Left ventricle myocardium inferior (tissue), 1 donor: ENCODE measurements at regions not wholly inside any gene's neighbourhood (a gene's known extent, or its start where the extent isn't known, plus 50 kb on each side); places are given as distances from the start of the nearest gene placed in this dataset.

Experiments
- DNase-seq: peaks from one replicate; pipeline ENCODE4 v3.0.0-alpha.2; 2020
- H3K27ac ChIP-seq: fragments of 200-600 bp; replicated peaks from 2 replicates; pipeline ENCODE4 v1.8.0; 2021
- H3K27me3 ChIP-seq: fragments of 200-600 bp; 2 replicates; pipeline ENCODE4 v1.8.0; 2021; ENCODE audit warnings: low read depth
- H3K36me3 ChIP-seq: fragments of 200-600 bp; 2 replicates; pipeline ENCODE4 v1.8.0; 2021
- H3K4me1 ChIP-seq: fragments of 200-600 bp; 2 replicates; pipeline ENCODE4 v1.8.0; 2021
- H3K4me3 ChIP-seq: fragments of 200-600 bp; 2 replicates; pipeline ENCODE4 v1.8.0; 2021; ENCODE audit warnings: mild to moderate bottlenecking, moderate library complexity
- H3K9me3 ChIP-seq: fragments of 200-600 bp; replicated peaks from 2 replicates; pipeline ENCODE4 v1.8.0; 2021
- intact Hi-C: fragments of 100-400 bp; cut with micrococcal nuclease; formaldehyde crosslinking; loops from one replicate; pipeline ENCODE4 v1.11.0; 2022
- TF ChIP-seq, protein P1 (sequence below): fragments of 200-600 bp; IDR thresholded peaks from 2 replicates; pipeline ENCODE4 v1.8.0; 2021; ENCODE audit warnings: antibody characterized with exemption, mild to moderate bottlenecking, borderline replicate concordance
- donor health status: DM: no; HTN: yes; CAD: no; lungs with severe emphysema.

DNA sequence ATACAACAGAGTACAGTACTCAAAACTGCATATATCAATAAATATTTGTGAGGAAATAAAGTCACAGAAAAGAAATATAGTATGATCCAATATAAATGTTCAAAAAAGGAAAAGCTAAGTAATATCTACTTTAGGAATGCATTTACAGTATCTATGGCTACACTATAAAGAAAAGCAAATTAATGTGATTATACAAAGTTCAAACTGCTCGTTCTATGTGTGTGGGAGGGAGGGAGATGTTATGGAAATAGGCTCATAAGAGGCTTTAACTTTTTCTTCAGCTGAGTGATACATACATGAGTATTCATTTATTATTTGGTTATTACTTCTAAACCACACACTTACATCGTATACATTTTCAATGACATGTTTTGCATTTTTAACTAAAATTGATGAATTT lies 377.7 kb upstream of the AGTR1 start:
- Histone ChIP-seq H3K27me3 (no peaks in the 10 kb centered on the region), H3K4me1 (no peaks in the 10 kb centered on the region), H3K4me3 (no peak overlapping the region), H3K27ac (no peak overlapping the region), H3K36me3 (no peaks in the 10 kb centered on the region), H3K9me3 (peaks cover 9% of the 10 kb centered on the region)
- TF ChIP-seq, protein P1, sequence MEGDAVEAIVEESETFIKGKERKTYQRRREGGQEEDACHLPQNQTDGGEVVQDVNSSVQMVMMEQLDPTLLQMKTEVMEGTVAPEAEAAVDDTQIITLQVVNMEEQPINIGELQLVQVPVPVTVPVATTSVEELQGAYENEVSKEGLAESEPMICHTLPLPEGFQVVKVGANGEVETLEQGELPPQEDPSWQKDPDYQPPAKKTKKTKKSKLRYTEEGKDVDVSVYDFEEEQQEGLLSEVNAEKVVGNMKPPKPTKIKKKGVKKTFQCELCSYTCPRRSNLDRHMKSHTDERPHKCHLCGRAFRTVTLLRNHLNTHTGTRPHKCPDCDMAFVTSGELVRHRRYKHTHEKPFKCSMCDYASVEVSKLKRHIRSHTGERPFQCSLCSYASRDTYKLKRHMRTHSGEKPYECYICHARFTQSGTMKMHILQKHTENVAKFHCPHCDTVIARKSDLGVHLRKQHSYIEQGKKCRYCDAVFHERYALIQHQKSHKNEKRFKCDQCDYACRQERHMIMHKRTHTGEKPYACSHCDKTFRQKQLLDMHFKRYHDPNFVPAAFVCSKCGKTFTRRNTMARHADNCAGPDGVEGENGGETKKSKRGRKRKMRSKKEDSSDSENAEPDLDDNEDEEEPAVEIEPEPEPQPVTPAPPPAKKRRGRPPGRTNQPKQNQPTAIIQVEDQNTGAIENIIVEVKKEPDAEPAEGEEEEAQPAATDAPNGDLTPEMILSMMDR = no peak
- intact Hi-C loops = no loop called here
- DNase-seq = no peak

DNA sequence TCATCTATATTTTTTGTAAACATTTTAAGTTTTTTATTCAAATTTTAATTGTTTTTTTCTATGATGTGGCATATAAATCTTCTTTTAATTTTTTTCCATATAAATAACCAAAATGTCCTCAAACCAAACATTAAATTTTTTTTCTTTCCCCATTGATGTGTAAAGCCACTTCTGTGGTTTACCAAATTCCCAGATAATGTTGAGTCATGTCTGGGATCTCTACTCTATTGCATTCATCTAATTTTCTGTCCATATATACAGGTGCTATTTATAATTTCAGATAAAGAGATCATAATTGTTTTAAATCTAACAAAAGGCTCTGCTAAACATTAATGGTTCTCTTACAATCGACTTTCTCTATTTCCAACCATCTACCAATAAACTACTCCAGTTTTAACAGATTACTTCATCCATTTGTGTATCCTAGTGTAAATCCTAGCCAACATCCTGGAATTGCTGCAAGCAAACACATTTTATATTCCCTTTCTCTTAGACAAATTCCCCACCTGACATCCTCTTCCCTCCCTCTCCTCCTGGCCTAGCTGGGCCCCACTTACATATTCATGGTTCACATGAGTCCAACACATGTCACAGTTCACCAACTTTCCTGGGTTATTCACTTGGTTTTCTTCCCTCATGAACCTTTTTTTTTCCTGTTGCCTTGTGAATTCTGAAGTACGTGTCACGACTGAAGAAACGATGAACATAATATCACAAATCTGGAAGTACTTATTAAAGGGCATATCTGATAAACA lies 368.0 kb upstream of the AGTR1 start:
- Histone ChIP-seq H3K27me3 (no peaks in the 10 kb centered on the region), H3K27ac (no peak overlapping the region), H3K9me3 (peaks cover 15% of the 10 kb centered on the region), H3K4me1 (no peaks in the 10 kb centered on the region), H3K36me3 (no peaks in the 10 kb centered on the region), H3K4me3 (no peak overlapping the region)
- intact Hi-C loops = no loop called here
- no peak for DNase-seq
- TF ChIP-seq, protein P1 = no peak

DNA sequence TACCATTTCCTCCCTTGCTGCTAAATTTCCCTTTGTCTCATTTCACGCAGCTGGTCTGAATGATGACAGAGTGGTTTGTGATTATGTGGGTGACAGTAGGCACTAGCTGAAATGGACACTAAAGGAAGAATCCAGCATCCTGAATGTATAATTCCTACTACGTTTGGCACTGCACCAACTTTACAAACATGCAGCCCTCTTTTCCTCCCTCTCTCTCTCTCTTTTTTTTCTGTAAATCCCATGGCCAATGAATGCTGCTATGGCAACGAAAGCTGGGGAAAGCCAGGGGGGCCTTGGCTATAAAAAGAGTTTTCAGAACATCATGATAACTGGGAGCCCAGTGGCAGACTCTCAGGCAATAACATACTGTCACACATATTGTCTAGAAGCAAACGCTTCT lies 367.2 kb upstream of the AGTR1 start:
- Histone ChIP-seq H3K9me3 (peaks cover 10% of the 10 kb centered on the region), H3K27me3 (no peaks in the 10 kb centered on the region), H3K4me1 (no peaks in the 10 kb centered on the region), H3K4me3 (no peak overlapping the region), H3K36me3 (no peaks in the 10 kb centered on the region), H3K27ac (no peak overlapping the region)
- TF ChIP-seq, protein P1 = no peak
- DNase-seq = no peak
- intact Hi-C loops = no loop called here

DNA sequence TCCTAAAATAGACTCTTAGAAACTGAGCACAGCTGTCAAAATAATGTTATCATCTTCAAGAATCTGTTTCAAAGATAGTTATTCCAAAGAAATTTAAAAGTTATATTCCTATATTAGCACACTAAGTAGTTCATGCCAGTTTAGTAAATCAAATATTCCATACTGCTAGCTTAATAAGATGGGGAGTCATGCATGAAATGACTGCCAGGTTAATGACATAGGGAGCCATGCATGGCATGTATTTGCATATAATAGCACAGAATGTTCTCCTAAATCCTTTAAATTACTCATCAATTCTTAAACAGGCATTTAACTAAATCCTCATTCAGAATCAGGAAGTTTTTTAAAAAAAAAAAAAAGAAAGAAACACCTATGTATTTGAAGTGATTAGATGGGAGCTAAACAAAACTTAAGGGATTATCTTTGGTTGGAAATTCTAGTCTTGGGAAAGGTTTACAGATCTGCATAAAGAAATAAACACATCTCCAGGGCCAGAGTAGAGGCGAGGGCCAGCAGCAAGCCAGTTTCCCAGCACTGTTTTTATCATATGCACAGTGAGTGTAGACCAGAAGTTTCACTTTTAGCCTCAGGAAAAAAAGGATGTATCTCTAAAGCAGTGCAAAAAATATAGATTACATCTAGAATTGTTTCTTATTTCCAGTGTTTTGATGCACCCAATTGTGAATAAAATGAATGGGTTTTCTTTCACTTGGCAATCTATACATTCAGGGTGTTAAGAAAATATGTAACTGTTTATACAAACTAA lies 366.4 kb upstream of the AGTR1 start:
- no peaks in the 10 kb centered on the region for H3K27me3 ChIP-seq
- intact Hi-C loops = no loop called here
- DNase-seq = no peak
- peaks cover 5% of the 10 kb centered on the region for H3K9me3 ChIP-seq
- H3K4me3 ChIP-seq = no peak overlapping the region
- no peaks in the 10 kb centered on the region for H3K4me1 ChIP-seq
- H3K27ac ChIP-seq = no peak overlapping the region
- no peaks in the 10 kb centered on the region for H3K36me3 ChIP-seq
- TF ChIP-seq, protein P1 = no peak

DNA sequence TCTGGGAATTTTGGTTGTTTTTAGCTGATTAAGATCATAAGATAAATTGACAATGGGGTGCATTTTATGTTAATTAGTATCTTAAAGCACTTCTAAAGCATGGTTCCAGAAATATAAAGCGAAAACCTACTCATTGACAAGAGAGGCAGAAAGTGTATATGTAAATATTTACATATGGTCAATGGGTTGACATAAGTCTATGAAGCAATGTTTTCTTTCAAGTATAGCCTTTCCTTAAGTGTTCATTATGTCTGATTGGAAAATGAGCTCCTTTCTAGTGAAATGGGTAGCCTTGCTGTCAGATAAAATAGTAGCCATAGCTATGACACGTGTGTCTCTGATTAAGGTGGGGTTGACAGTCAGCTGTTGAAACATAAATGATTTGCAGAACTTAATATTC lies 365.2 kb upstream of the AGTR1 start:
- intact Hi-C loops = no loop called here
- Histone ChIP-seq H3K9me3 (peaks cover 5% of the 10 kb centered on the region), H3K4me3 (no peak overlapping the region), H3K27ac (no peak overlapping the region), H3K4me1 (no peaks in the 10 kb centered on the region), H3K36me3 (no peaks in the 10 kb centered on the region), H3K27me3 (no peaks in the 10 kb centered on the region)
- TF ChIP-seq, protein P1 = no peak
- DNase-seq = no peak
